ENCODE measurements at regions not wholly inside any gene's neighbourhood (a gene's known extent, or its start where the extent isn't known, plus 50 kb on each side); places are given as distances from the start of the nearest gene placed in this dataset.

DNA sequence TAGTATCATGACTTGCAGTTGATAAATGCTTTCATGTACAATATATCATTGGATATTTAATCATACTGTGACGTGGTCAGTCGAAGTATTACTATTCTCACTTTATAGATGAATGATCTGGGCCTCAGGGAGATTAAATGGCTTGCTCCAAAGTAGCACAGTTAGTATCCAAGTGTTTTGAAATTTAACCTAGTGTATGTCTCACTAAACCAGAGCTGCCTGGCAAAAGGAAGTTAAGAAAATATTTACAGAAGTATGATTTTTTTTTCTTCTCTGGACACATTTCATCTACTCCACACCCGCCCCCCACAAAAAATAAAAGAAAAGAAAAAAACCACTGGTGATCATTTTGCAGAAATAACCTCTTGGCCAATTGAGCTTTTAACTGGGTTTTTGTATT is 71.9 kb upstream of the CXADR start:
- TF ChIP-seq POLR2A (IDR thresholded peaks at IDR 0.05; ENCODE audit: low read depth, low read length) (no peak), TAF1 (IDR thresholded peaks at IDR 0.05; ENCODE audit: borderline replicate concordance, low read depth, low read length) (no peak)

Data from GM12892 (cell line).